Fibroblast of lung (primary cell): ENCODE measurements at regions not wholly inside any gene's neighbourhood (a gene's known extent, or its start where the extent isn't known, plus 50 kb on each side); places are given as distances from the start of the nearest gene placed in this dataset.
"Not testable (repeated sequence)": the region's sequence is repeated elsewhere in the genome, so short reads cannot be mapped to it uniquely, and the experiment has no call there.

Source experiments
- DNase-seq, 2 donors: peaks; one replicate each; pipeline versions ENCODE4 v3.0.0 to v3.0.0-alpha.2; 2010; ENCODE audit warnings: low read depth in 2 of 2
- H2AFZ ChIP-seq: 2 replicates; pipeline ENCODE4 v1.5.1; 2012; ENCODE audit warnings: low read length, control low read depth, inconsistent platforms
- H3K27ac ChIP-seq: 2 replicates; pipeline ENCODE4 v1.5.1; 2011; ENCODE audit warnings: low read length, control low read depth; ENCODE audit not compliant: insufficient read depth
- H3K27me3 ChIP-seq: 2 replicates; pipeline ENCODE4 v1.5.1; 2011; ENCODE audit warnings: mild to moderate bottlenecking, low read length; ENCODE audit not compliant: control insufficient read depth, insufficient read depth
- H3K36me3 ChIP-seq: 2 replicates; pipeline ENCODE4 v1.5.1; 2011; ENCODE audit warnings: low read length; ENCODE audit not compliant: control insufficient read depth, insufficient read depth
- H3K4me1 ChIP-seq: 2 replicates; pipeline ENCODE4 v1.5.1; 2011; ENCODE audit warnings: low read length; ENCODE audit not compliant: control insufficient read depth, insufficient read depth; ENCODE audit errors: extremely low read depth
- H3K4me2 ChIP-seq: 2 replicates; pipeline ENCODE4 v1.5.1; 2011; ENCODE audit warnings: low read length, control low read depth; ENCODE audit not compliant: insufficient read depth; ENCODE audit errors: extremely low read depth
- H3K4me3 ChIP-seq, 4 experiments: fragments of 200-600 bp in 1 of 4; sonication (generic) in 1 of 4; replicated peaks in 1 of 4; 2 replicates each; pipeline ENCODE4 v1.5.1; 2011 to 2016; ENCODE audit warnings: low read length in 4 of 4, low read depth in 3 of 4, mild to moderate bottlenecking in 3 of 4, control low read depth in 2 of 4, inconsistent platforms in 1 of 4, mixed read lengths in 1 of 4; ENCODE audit not compliant: insufficient read depth in 1 of 4; ENCODE audit errors: control extremely low read depth in 1 of 4
- H3K79me2 ChIP-seq: 2 replicates; pipeline ENCODE4 v1.5.1; 2012; ENCODE audit warnings: mild to moderate bottlenecking, low read length, inconsistent platforms; ENCODE audit not compliant: control insufficient read depth, insufficient read depth
- H3K9ac ChIP-seq: 2 replicates; pipeline ENCODE4 v1.5.1; 2011; ENCODE audit warnings: mild to moderate bottlenecking, low read length, control low read depth; ENCODE audit not compliant: insufficient read depth
- H3K9me3 ChIP-seq: 2 replicates; pipeline ENCODE4 v1.5.1; 2012; ENCODE audit warnings: low read depth, low read length; ENCODE audit not compliant: control insufficient read depth, insufficient read depth
- H4K20me1 ChIP-seq: 2 replicates; pipeline ENCODE4 v1.5.1; 2011; ENCODE audit warnings: low read length; ENCODE audit not compliant: control insufficient read depth, insufficient read depth; ENCODE audit errors: extremely low read depth

GRCh38 chr1:837601-838000 lies 86.1 kb upstream of the SAMD11 start:
- H3K4me3 ChIP-seq, H3K4me1 ChIP-seq, H3K36me3 ChIP-seq, H3K4me2 ChIP-seq, DNase-seq, H4K20me1 ChIP-seq, H3K9me3 ChIP-seq, H2AFZ ChIP-seq, H3K27me3 ChIP-seq, H3K27ac ChIP-seq, H3K79me2 ChIP-seq, H3K9ac ChIP-seq: not testable (repeated sequence)

- not testable (repeated sequence) for H3K4me2 ChIP-seq, H3K9me3 ChIP-seq, H3K79me2 ChIP-seq, H3K36me3 ChIP-seq, DNase-seq, H4K20me1 ChIP-seq, H3K27ac ChIP-seq, H3K27me3 ChIP-seq, H3K4me1 ChIP-seq, H3K4me3 ChIP-seq, H2AFZ ChIP-seq, H3K9ac ChIP-seq
Measured at GRCh38 chr1:838291-838690, 85.4 kb upstream of the SAMD11 start.

GRCh38 chr1:840592-840991 lies 83.1 kb upstream of the SAMD11 start:
- H3K79me2 ChIP-seq, H4K20me1 ChIP-seq, H2AFZ ChIP-seq, H3K27me3 ChIP-seq, H3K4me2 ChIP-seq, H3K36me3 ChIP-seq, DNase-seq, H3K4me3 ChIP-seq, H3K4me1 ChIP-seq, H3K9ac ChIP-seq, H3K9me3 ChIP-seq, H3K27ac ChIP-seq: not testable (repeated sequence)

- H3K27ac ChIP-seq, H3K9me3 ChIP-seq, H3K9ac ChIP-seq, H3K79me2 ChIP-seq, H3K36me3 ChIP-seq, H4K20me1 ChIP-seq, H3K4me3 ChIP-seq, H3K4me1 ChIP-seq, DNase-seq, H2AFZ ChIP-seq, H3K27me3 ChIP-seq, H3K4me2 ChIP-seq: not testable (repeated sequence)
Measured at GRCh38 chr1:841671-842425, 81.9 kb upstream of the SAMD11 start.

GRCh38 chr1:842799-843198 lies 80.9 kb upstream of the SAMD11 start:
- not testable (repeated sequence) for H3K27me3 ChIP-seq, DNase-seq, H3K4me2 ChIP-seq, H3K9ac ChIP-seq, H3K36me3 ChIP-seq, H3K4me1 ChIP-seq, H2AFZ ChIP-seq, H3K9me3 ChIP-seq, H4K20me1 ChIP-seq, H3K27ac ChIP-seq, H3K4me3 ChIP-seq, H3K79me2 ChIP-seq

GRCh38 chr1:843946-844345 lies 79.8 kb upstream of the SAMD11 start:
- not testable (repeated sequence) for H3K79me2 ChIP-seq, H3K9me3 ChIP-seq, H3K36me3 ChIP-seq, H3K27me3 ChIP-seq, H2AFZ ChIP-seq, H3K4me3 ChIP-seq, H3K4me2 ChIP-seq, H4K20me1 ChIP-seq, H3K4me1 ChIP-seq, H3K9ac ChIP-seq, H3K27ac ChIP-seq, DNase-seq
